ENCODE measurements at regions not wholly inside any gene's neighbourhood (a gene's known extent, or its start where the extent isn't known, plus 50 kb on each side); places are given as distances from the start of the nearest gene placed in this dataset.

DNA sequence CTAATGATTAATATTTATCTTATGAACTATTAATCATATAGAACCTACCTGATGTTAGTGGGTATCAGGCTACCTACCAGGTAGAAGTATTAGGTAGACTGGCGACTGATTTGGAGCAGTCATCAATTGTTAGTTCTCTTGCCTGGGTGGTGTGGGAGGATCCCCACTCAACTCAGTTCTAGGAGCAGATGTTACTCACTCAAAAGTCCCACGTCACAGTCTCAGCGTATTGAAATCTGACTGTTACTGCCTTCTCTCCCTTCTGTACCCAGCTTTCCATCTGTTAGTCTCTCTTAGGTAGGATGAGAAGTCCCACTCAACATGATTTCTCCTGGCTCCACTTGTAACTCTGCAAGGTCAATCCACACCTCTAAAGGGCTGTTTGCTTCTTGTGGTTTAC is 102.7 kb downstream of the OLFM4 start:
- Histone ChIP-seq H3K27me3 (ENCODE audit: insufficient read depth in 3 of 3, low read length in 2 of 3) (no peaks in the 10 kb centered on the region), H3K4me3 (no peak overlapping the region), H3K27ac (no peak overlapping the region), H3K9me3 (no peaks in the 10 kb centered on the region), H3K36me3 (ENCODE audit: insufficient read depth in 1 of 2, low read depth in 1 of 2) (no peaks in the 10 kb centered on the region), H3K4me1 (no peaks in the 10 kb centered on the region)
- no peak for TF ChIP-seq CTCF (IDR thresholded peaks at IDR 0.05)
- intact Hi-C loops (cut with DNase I), result no loop called here
- no peak for DNase-seq
- WGBS, 3 donors, result 86 to 90% (median 88%) methylated on average over 3 of the region's 3 CpGs
- ATAC-seq, result no peak

- intact Hi-C loops (cut with DNase I), result no loop called here
Measured at GRCh38 chr13:53135301-53135700, 106.7 kb downstream of the OLFM4 start.

GRCh38 chr13:53136554-53137215 is 108.1 kb downstream of the OLFM4 start:
- H3K4me3 ChIP-seq, result no peak overlapping the region
- no peaks in the 10 kb centered on the region for H3K4me1 ChIP-seq
- intact Hi-C loops (cut with DNase I), result no loop called here
- H3K9me3 ChIP-seq, result no peaks in the 10 kb centered on the region
- 69 to 79% (median 75%) methylated on average over 3 of the region's 3 CpGs for WGBS, 3 donors
- H3K27me3 ChIP-seq (ENCODE audit: insufficient read depth in 3 of 3, low read length in 2 of 3), result no peaks in the 10 kb centered on the region
- ATAC-seq (no peak), DNase-seq (no peak)
- TF ChIP-seq CTCF (IDR thresholded peaks at IDR 0.05), result no peak
- H3K36me3 ChIP-seq (ENCODE audit: insufficient read depth in 1 of 2, low read depth in 1 of 2), result no peaks in the 10 kb centered on the region
- H3K27ac ChIP-seq, result no peak overlapping the region

More at GRCh38 chr13:53135301-53135700, 106.7 kb downstream of the OLFM4 start:
- Histone ChIP-seq H3K9me3 (no peaks in the 10 kb centered on the region), H3K4me1 (no peaks in the 10 kb centered on the region), H3K27ac (no peak overlapping the region), H3K36me3 (ENCODE audit: insufficient read depth in 1 of 2, low read depth in 1 of 2) (no peaks in the 10 kb centered on the region), H3K4me3 (no peak overlapping the region), H3K27me3 (ENCODE audit: insufficient read depth in 3 of 3, low read length in 2 of 3) (no peaks in the 10 kb centered on the region)
- DNase-seq, result no peak
- 79 to 83% (median 82%) methylated on average over 2 of the region's 2 CpGs for WGBS, 3 donors
- ATAC-seq, result no peak
- TF ChIP-seq CTCF (IDR thresholded peaks at IDR 0.05), result no peak

- H3K27me3 ChIP-seq (ENCODE audit: insufficient read depth in 3 of 3, low read length in 2 of 3), result no peaks in the 10 kb centered on the region
- no peak overlapping the region for H3K4me3 ChIP-seq
- WGBS, 3 donors, result 9 to 35% (median 10%) methylated on average over 1 of the region's 1 CpG
- ATAC-seq, result peak in 3 of 4 donors; percentile 51 to 74 (median 66)
- no peak for TF ChIP-seq CTCF (IDR thresholded peaks at IDR 0.05)
- intact Hi-C loops (cut with DNase I), result no loop called here
- H3K36me3 ChIP-seq (ENCODE audit: insufficient read depth in 1 of 2, low read depth in 1 of 2), result no peaks in the 10 kb centered on the region
- no peaks in the 10 kb centered on the region for H3K4me1 ChIP-seq
- no peaks in the 10 kb centered on the region for H3K9me3 ChIP-seq
- DNase-seq, result no peak
- no peak overlapping the region for H3K27ac ChIP-seq
Measured at GRCh38 chr13:53137779-53138178, 109.2 kb downstream of the OLFM4 start.

Data from psoas muscle (tissue), 7 donors.